ENCODE measurements at regions not wholly inside any gene's neighbourhood (a gene's known extent, or its start where the extent isn't known, plus 50 kb on each side); places are given as distances from the start of the nearest gene placed in this dataset.

DNA sequence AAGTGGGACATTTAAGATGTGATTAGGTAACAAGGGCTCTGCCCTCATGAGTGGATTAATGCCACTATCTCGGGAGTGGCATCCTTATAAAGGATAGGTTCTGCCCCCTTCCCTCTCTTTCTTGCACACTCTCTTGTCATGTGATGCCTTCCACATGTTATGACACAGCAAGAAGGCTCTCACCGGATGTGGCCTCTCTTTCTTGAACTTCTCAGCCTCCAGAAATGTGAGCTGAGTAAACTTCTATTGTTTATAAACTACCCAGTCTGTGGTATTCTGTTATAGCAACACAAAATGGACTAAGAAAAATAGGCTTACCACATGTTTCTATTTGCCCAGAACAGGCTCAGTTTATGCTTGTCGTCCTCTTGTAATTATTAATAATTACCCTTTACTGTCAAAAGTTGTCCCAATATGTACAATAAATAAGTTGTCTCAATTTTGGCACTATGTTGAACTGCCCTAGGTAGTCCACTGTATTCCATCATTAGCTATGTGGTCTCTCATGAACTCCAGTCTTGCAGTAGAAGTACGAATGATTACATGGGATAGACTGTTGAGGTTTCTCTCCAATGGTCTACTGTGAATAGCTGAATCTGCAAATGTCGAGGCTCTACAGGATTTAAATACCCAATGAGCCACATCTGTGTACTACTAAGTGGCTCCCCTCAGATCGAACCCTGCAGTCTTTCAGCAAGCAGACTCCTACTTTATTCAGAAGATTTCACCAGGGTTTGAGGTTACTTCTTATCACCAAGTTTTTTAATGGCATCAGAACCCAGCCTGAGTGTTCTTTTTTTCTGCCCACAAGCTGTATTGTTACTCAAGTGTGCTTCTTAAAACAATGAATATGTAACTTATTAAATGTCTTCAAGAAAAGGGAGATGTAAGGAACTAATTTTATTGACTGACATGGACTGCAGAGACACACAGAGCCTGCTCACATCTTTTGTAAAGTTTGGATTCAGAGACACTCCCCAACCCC, 102.0 kb upstream of the LEF1 start:
- intact Hi-C loops (cut with micrococcal nuclease) (no loop called here), dilution Hi-C loops (cut with MboI; ENCODE audit: extremely low pct_ligation_motif_present, low sequenced_read_pairs) (no loop called here)
- Histone ChIP-seq H3K4me1 (ENCODE audit: control insufficient read depth, extremely low read depth, insufficient read depth, low read length) (no peaks in the 10 kb centered on the region), H4K20me1 (replicated peaks; ENCODE audit: control insufficient read depth, extremely low read depth, insufficient read depth, low read length) (no peaks in the 10 kb centered on the region), H3K27ac (ENCODE audit: insufficient read depth, low read depth, low read length) (no peak overlapping the region), H2AFZ (ENCODE audit: low read depth, low read length) (no peak overlapping the region), H3K36me3 (ENCODE audit: control insufficient read depth in 2 of 2, extremely low read depth in 1 of 2, insufficient read depth in 2 of 2, low read length in 2 of 2) (no peaks in the 10 kb centered on the region), H3K4me3 (replicated peaks in 1 of 3; ENCODE audit: insufficient read depth in 1 of 3, low read depth in 1 of 3, low read length in 3 of 3) (no peak overlapping the region), H3K79me2 (ENCODE audit: control insufficient read depth, insufficient read depth, low read length) (no peaks in the 10 kb centered on the region), H3K27me3 (ENCODE audit: control insufficient read depth in 2 of 2, insufficient read depth in 2 of 2, low read length in 2 of 2) (no peaks in the 10 kb centered on the region), H3K9ac (replicated peaks; ENCODE audit: extremely low read depth, insufficient read depth, low read length) (no peak overlapping the region), H3K9me3 (replicated peaks; ENCODE audit: control insufficient read depth, insufficient read depth, low read length) (no peaks in the 10 kb centered on the region), H3K9me1 (replicated peaks; ENCODE audit: control insufficient read depth, extremely low read depth, insufficient read depth, low read length) (no peaks in the 10 kb centered on the region), H3K4me2 (ENCODE audit: insufficient read depth, low read length) (no peak overlapping the region)
- DNase-seq (ENCODE audit: low read depth, low spot score) (no peak), FAIRE-seq (no peak)
- no TSS peak for BruUV-seq (replicated peaks)
- ChIA-PET POLR2A (no interaction called here), CTCF (no interaction called here)
- TF ChIP-seq MYC (IDR thresholded peaks at IDR 0.05; ENCODE audit: low read depth, low read length) (no peak), POLR2A (IDR thresholded peaks at IDR 0.05; ENCODE audit: low read depth, low read length) (no peak), FOS (IDR thresholded peaks at IDR 0.05; ENCODE audit: borderline replicate concordance, insufficient read depth, low read length) (no peak), EZH2 (IDR thresholded peaks at IDR 0.05; ENCODE audit: borderline replicate concordance, low read depth, low read length, severe bottlenecking) (no peak), POLR2AphosphoS5 (IDR thresholded peaks at IDR 0.05; ENCODE audit: insufficient read depth, low read depth, low read length) (no peak), GATA2 (IDR thresholded peaks at IDR 0.05; ENCODE audit: insufficient read depth, insufficient read length, low read depth, low read length) (no peak), JUN (IDR thresholded peaks at IDR 0.05; ENCODE audit: borderline replicate concordance, insufficient read depth, insufficient read length, low read depth) (no peak)
- TF ChIP-seq, protein P1, sequence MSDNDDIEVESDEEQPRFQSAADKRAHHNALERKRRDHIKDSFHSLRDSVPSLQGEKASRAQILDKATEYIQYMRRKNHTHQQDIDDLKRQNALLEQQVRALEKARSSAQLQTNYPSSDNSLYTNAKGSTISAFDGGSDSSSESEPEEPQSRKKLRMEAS (IDR thresholded peaks at IDR 0.05; ENCODE audit: insufficient read depth, insufficient read length), result no peak
- TF ChIP-seq, protein P2, sequence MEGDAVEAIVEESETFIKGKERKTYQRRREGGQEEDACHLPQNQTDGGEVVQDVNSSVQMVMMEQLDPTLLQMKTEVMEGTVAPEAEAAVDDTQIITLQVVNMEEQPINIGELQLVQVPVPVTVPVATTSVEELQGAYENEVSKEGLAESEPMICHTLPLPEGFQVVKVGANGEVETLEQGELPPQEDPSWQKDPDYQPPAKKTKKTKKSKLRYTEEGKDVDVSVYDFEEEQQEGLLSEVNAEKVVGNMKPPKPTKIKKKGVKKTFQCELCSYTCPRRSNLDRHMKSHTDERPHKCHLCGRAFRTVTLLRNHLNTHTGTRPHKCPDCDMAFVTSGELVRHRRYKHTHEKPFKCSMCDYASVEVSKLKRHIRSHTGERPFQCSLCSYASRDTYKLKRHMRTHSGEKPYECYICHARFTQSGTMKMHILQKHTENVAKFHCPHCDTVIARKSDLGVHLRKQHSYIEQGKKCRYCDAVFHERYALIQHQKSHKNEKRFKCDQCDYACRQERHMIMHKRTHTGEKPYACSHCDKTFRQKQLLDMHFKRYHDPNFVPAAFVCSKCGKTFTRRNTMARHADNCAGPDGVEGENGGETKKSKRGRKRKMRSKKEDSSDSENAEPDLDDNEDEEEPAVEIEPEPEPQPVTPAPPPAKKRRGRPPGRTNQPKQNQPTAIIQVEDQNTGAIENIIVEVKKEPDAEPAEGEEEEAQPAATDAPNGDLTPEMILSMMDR (IDR thresholded peaks at IDR 0.05; ENCODE audit: extremely low read depth in 1 of 2, insufficient read depth in 1 of 2, low read depth in 1 of 2, low read length in 2 of 2), result no peak

Measured in endothelial cell of umbilical vein (primary cell).